ENCODE measurements at regions not wholly inside any gene's neighbourhood (a gene's known extent, or its start where the extent isn't known, plus 50 kb on each side); places are given as distances from the start of the nearest gene placed in this dataset.

GRCh38 chr9:108666240-108666784, 189.5 kb downstream of the ACTL7B start:
- no peak overlapping the region for H4K5ac ChIP-seq (ENCODE audit: insufficient read length, low read depth, low read length)
- no peak overlapping the region for H2BK15ac ChIP-seq (ENCODE audit: low read depth, low read length)
- no peaks in the 10 kb centered on the region for H3K23me2 ChIP-seq (ENCODE audit: insufficient read length, low read depth, low read length, poor library complexity, severe bottlenecking)
- DNase-seq: no peak
- H3K23ac ChIP-seq (ENCODE audit: insufficient read length, low read depth, low read length): no peak overlapping the region
- H3K4ac ChIP-seq (ENCODE audit: low read depth, low read length): no peak overlapping the region
- H2BK20ac ChIP-seq (ENCODE audit: low read depth, low read length, poor library complexity, severe bottlenecking): no peak overlapping the region
- H3K27ac ChIP-seq (ENCODE audit: insufficient read length, low read depth, low read length): no peak overlapping the region
- H3T11ph ChIP-seq (ENCODE audit: low read length): no peak overlapping the region
- no peaks in the 10 kb centered on the region for H3K79me2 ChIP-seq (ENCODE audit: insufficient read depth, low read length)
- no peak overlapping the region for H2BK5ac ChIP-seq (ENCODE audit: insufficient read length, low read length)
- Mint-ChIP-seq H3K9me3 (peaks cover 4 to 10% of the 10 kb centered on the region in 2 experiments; a peak in 4 of 5 replicates), H3K4me3 (no peak overlapping the region), H3K27ac (no peak overlapping the region), H3K27me3 (ENCODE audit: low read depth) (peaks cover 7% of the 10 kb centered on the region; the same call in 1 of the 2 replicates), H3K36me3 (ENCODE audit: insufficient read depth in 1 of 3, low read depth in 3 of 3) (peaks cover 0 to 10% (median 5%) of the 10 kb centered on the region in 3 experiments; a peak in 3 of 7 replicates), H3K4me1 (peaks cover 27% of the 10 kb centered on the region in 2 experiments)
- no peak overlapping the region for H4K91ac ChIP-seq (ENCODE audit: insufficient read length, low read depth, low read length)
- H3K79me1 ChIP-seq (ENCODE audit: insufficient read depth, low read depth, low read length, poor library complexity, severe bottlenecking): no peaks in the 10 kb centered on the region
- no peak overlapping the region for H3K4me2 ChIP-seq (ENCODE audit: insufficient read depth, insufficient read length, low read length)
- no peak overlapping the region for H3K56ac ChIP-seq (ENCODE audit: insufficient read length, low read depth, low read length)
- no peak overlapping the region for H3K14ac ChIP-seq (ENCODE audit: insufficient read depth, low read length)
- H2BK12ac ChIP-seq (ENCODE audit: insufficient read length, low read depth, low read length): no peak overlapping the region
- no peaks in the 10 kb centered on the region for H3K27me3 ChIP-seq (ENCODE audit: insufficient read depth, low read length)
- H4K8ac ChIP-seq (replicated peaks; ENCODE audit: insufficient read length, low read depth, low read length): no peak overlapping the region
- WGBS (ENCODE audit: extremely low coverage, insufficient read length, low lambda C conversion rate): no CpG with 5 or more reads among the region's 3 CpGs
- H3K18ac ChIP-seq (ENCODE audit: insufficient read length, low read depth, low read length): no peak overlapping the region
- H2BK120ac ChIP-seq (ENCODE audit: low read depth, low read length, poor library complexity, severe bottlenecking): no peak overlapping the region
- no peak for TF ChIP-seq CTCF (conservative IDR thresholded peaks at IDR 0.05)
- H2AK5ac ChIP-seq (ENCODE audit: insufficient read length, low read length): no peak overlapping the region
- H3K4me1 ChIP-seq (ENCODE audit: insufficient read depth, low read length): peaks cover 2% of the 10 kb centered on the region; the same call in 1 of the 2 replicates
- H3K9ac ChIP-seq (ENCODE audit: extremely low read depth, insufficient read length, low read length): no peak overlapping the region
- H4K20me1 ChIP-seq (ENCODE audit: control insufficient read depth, insufficient read depth, insufficient read length): no peaks in the 10 kb centered on the region
- H3K9me3 ChIP-seq (ENCODE audit: control insufficient read depth, low read depth, low read length): no peaks in the 10 kb centered on the region
- H2AFZ ChIP-seq (ENCODE audit: low read length): no peak overlapping the region
